IPS DF 4.7 (cell line): ENCODE measurements at regions not wholly inside any gene's neighbourhood (a gene's known extent, or its start where the extent isn't known, plus 50 kb on each side); places are given as distances from the start of the nearest gene placed in this dataset.
"Not testable (repeated sequence)": the region's sequence is repeated elsewhere in the genome, so short reads cannot be mapped to it uniquely, and the experiment has no call there.

ENCODE experiments used
- DNase-seq: peaks from one replicate; pipeline ENCODE4 v3.0.0-alpha.2; 2013; ENCODE audit warnings: low spot score; ENCODE audit errors: extremely low read depth

DNA sequence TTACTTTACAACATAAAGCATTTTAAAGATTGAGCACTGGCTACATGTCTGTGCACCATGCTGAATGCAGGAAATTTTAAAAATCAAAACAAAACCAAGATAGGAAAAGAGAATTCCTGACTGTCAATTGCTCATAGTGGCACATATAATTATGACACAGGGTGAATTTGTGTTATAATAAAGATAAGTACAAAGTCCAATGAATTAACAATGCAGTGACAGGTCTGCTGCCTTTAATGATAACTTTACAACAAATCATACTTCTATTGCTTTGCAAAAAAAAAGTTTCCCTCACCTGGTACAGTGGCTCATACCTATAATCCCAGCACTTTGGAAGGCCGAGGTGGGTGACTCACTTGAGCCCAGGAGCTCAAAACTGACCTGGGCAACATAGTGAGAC is 93.8 kb upstream of the OSBPL8 start:
- no peak for DNase-seq

DNA sequence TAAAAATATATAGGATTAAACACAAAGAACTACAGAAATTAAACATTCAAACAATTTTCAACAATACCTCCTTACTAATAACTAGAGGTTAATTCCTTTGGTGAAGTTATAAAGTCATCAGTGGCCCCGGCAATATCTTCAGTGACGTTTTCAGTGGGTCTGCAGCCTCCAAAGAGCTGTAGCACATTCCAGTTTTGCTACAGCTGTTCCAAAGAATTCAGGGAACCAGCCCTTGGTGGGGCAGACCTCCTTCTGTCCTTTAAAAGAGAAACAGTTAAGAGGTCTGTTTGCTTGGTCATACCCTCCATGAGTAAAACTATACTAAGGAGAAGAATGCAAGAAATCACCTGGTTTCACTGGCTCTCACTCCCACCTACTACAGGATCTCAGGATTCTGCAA is 99.2 kb upstream of the ZDHHC17 start:
- DNase-seq: no peak

DNA sequence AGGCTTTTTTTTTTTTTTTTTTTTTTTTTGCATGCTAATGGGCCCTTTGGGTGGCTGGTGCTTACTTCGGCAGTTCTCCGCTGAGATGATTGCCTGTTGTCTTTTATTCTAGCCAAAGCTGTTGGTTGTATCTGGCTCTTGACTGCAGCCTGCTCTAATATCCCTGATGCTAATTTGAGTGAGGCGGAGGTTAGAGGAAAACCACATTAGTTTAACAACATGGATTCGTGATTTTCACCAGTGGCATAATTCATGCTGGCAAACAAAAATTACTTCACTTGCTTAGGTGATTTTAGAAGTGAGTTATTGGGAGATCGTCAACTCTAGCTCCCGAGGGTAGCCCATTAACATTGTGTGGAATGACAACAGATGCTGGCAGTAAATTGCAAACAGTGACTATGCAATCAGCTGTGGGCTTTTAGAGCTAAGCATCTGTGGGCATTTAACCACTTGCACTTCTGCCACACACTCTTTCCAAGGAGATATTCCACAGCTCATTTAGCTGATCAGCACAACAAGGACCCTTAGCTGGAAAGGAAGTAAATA is 97.6 kb upstream of the ZDHHC17 start:
- no peak for DNase-seq

DNA sequence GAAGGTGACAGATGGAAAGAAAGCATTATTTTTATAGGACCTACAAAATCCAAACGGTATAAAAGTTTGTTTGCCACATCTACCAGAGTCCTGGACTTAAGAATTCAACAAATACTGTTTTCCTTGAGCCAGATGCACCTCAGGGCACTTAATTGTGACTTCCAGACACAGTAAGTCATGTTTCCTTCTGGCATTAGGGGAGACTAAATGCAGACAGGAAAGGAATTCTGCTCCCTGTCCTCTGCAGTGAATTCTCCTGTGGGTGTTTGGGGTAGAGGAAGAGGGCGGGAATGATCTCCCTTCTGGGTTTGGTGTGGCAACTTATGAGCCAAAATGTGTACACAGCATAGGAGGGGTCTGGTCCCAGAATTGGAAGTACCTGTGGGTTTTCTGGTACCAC is 93.9 kb upstream of the ZDHHC17 start:
- no peak for DNase-seq

DNA sequence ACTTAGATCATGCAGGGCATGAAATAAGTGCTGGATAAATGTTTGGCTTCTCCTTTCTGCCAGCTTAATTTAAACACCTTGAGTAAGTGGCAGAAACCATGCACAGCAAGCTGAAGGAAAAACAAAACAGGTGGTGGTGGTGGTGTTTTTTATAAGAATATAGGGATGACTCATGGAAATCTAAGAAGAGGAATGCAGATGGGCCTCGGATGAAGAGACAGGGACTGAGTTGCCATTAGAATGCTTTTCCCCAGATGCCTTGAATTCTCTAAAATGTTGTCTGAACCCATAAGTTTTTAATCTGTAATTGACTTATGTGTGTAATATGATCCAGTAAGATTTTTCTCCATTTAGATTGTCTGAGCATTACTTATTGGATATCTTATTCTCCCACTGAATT is 93.1 kb upstream of the ZDHHC17 start:
- no peak for DNase-seq

DNA sequence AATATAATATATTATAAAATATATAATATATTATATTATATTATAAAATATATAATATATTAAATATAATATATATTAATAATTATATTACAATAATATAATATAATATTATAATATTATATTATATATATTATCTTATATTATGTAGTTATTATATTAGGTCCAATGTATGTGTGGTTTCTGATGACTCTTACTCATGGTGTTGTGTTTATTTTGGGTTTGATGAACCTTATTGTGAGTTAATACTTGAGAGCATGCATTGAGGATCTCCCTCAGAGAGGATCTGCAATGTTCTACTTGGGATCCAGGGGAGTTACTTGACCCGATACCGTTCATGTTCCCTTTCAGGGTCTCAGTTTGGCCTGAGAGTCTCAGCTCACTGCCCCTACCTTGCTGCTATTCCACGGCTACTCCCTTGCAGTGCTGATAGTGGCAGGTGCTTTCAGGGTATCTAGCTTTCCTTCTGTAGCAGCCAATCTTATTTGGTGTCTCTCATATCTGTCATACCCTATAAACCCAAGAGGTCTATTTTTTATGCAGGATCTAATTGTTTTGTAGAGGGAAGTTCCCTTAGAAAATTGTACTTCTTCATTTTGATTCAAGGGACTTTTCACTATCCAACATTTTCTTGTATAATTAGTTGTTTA is 89.1 kb upstream of the ZDHHC17 start:
- no peak for DNase-seq

DNA sequence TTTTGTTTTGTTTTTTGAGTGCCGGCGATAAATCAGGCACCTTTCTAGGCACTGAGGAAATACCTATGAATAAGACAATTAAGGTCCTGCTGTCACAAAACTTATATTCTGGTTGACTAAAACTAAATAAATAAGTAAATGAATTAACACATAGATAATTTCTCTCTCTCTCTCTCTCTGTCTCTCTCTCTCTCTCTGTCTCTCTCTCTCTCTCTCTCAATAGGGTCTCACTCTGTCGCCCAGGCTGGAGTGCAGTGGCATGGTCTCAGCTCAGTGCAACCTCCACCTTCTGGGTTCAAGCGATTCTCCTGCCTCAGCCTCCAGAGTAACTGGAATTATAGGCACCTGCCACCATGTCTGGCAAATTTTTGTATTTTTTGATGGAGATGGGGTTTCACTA is 87.7 kb upstream of the ZDHHC17 start:
- not testable (repeated sequence) for DNase-seq

DNA sequence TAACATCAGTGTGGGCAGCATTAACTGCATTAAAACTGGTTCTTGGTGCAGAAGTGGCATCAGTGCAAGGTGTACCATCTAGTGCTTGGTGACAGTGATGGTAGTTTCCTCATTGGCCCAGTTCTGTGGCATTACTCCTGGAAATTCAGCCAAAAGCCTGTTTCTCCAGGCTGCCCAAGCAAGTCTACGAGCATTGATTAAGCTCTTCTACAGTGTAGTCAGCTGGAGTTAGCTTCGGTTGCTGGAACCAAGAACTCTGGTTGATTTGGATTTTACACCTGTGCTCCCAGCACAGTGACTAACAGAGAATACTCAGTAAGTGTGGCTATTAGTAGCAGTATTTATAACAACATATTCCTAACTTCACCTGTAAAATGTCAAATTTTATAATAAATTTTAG is 84.9 kb upstream of the ZDHHC17 start:
- no peak for DNase-seq

DNA sequence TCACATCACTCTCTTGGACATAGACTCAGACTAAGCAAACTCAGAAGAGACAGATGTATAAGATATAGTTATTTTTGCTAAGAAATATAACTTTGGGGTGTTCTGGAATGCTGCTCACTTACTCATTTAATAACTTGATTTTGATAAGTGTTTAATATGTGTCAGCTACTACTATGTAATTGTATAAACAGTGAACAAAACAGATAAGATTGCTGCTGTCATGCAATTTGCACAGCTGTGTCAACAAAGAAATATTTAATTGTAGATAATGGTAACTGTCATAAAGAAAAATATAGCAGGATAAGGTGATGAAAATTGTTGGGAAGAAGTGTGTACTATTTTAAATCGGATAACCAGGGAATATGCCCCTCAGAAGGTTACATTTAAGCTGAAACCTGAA is 84.1 kb upstream of the ZDHHC17 start:
- DNase-seq: no peak

DNA sequence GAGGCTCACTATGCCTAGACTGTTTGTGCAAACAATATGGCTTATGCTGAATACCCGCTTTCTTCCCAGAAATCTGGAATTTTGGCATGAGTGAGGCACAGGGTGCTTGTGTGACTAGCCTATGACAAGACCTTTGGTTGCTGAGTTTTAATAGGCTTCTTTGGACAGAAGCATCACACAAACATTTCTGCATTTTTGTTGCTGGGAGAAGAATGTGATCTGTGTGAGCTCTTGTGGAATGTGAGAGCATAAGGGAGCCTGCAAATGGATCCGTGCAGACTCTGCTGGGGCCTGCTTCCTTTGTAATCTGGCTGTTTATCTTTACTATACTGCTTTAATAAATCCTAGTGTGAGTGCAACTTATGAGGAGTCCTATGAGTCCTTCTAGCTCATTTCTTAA is 83.0 kb upstream of the ZDHHC17 start:
- DNase-seq: no peak

DNA sequence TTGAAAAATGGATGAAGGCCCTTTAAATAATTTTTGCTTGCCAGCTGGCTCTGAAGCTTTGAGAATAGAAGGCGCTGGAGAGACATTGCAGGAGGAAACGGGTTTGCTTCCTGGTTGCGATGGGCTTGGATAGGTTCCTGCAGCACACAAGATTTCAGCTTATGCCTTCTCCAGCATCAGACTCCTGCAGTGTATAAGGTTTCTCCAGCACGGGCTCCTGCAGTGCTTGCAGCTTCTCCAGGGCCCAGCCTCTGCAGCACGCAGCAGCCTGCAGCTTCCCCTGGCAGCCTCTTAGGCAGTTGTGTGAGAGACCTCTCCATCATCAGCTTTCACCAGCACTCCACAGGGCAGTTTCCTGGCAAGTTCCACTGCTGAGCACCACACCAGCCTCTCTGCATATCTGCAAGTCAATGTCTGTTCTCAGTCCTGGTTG is 78.7 kb upstream of the ZDHHC17 start:
- no peak for DNase-seq

DNA sequence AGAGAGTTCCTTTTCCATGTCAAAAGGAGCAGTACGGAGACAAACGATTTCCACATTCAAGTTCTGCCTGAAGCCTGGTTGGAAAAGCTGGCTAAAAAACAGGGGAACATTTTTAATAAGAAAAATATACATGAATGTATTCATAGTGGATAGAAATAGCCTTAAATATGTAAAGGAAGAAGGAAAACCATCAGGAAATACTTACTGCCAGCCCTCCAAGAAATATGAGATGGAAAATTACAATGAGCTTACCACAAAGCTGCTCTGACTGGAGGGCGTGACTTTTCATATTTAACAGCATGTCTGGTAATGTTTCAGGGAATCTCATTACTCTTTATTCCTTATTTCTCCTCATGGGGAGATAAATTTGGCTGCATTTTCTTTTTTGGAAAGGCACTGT is 75.9 kb upstream of the ZDHHC17 start:
- DNase-seq: no peak

DNA sequence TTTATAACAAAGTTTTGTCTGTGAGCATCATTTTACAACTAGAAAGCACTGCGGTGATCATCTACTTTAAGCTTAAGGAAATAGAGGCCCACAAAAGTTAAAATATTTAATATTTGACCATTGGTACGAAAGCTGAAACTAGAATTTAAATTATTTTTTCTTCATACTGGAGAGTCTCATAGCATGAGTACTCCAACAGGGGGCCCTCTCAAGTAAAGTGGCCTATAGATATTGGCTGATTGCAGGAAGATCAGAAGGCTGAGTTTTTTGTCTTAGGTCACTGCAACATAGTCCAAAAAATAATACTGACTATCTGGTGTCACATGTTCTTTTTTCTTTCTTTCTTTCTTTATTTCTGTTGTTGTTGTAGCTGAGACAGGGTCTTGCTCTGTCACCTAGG is 75.3 kb upstream of the ZDHHC17 start:
- no peak for DNase-seq

DNA sequence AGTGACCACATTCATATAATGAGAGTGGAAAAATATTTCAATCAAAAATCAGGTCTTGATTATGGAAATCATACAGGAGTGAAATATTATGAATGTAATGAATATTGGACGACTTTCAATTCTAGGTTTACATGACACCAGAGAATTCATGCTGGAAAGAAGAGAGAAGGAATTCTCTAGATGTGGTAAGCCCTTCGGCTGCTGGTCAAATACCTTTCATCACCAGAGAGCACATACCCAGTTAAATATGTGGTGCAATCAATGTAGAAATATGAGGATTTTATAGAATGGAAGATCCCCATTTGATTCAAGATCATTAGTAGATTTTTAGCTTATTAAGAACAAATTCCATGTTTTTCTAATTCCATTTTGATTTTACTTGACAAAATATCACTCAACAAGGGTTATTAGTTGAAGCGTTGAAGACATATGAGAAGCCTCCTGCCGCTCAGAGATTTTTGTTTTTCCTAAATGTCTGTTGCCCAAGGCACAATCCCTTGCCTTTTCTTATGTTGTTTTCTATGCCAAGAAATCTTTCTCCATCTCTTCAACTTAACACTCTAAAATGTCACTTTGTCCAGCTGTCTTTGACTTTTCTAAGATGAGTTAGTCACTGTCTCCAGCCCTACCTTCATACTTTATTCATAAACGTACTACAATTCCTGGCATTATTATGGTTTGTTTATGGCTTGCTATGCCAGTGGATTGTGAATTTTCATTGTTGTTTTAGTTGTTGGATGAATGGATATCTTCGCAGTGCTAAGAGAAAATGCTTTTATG is 72.8 kb upstream of the ZDHHC17 start:
- no peak for DNase-seq

DNA sequence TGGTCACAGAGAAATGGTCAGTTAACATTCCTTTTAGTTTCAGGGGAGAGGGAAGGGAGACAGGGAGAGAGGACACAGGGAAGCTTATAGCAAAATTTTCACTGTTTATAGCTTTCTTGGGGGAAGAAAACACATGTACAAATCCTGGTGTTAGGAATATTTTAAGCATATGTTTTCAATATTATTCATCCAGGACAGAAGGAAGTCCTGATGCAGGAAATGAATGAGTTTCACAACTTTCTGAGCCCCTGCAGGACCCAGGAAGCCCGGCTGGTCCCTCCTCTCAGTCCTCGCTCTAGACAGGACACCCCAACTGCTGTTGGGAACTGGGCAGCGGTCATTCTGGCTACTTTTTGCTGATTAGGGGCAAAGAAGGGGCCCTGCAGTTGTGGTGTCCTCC is 71.1 kb upstream of the ZDHHC17 start:
- no peak for DNase-seq

DNA sequence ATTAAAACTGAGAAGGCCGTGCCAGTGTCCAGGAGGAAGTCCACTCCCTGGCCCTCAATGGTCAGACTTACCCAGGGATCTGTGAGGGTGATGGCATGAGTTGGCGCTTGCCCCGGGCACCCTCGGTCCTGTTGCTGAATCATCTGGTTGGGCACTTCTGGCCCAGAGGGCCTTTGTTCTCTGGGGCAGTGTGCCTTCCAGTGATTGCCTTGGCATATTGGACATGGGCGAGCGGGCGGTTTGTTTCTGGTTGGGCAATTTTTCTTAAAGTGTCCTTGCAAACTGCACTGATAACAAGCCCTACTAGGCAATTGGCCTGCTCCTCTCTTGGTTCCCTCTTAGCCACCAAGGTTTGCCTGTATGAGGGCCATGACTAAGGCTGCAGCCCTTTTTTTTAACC is 69.5 kb upstream of the ZDHHC17 start:
- DNase-seq: no peak

DNA sequence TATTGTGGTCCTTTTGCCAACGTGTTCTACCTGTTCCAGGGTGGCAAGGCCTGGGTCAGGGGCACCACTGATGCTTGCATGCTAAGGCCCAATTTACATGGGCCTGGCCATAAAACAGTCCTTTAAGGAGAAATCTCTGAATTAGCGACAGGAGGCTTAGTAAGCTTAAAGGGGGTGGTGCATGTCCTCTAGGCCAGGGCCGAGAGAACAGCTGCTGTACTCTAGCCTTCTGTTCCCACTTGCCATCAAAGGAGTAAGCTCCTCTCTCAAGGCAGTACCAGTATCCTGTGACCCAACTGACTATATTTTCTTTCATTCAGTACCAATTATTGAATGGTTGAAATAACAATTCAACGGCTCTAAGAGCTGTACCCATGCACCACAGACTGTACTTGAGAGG is 67.7 kb upstream of the ZDHHC17 start:
- no peak for DNase-seq

DNA sequence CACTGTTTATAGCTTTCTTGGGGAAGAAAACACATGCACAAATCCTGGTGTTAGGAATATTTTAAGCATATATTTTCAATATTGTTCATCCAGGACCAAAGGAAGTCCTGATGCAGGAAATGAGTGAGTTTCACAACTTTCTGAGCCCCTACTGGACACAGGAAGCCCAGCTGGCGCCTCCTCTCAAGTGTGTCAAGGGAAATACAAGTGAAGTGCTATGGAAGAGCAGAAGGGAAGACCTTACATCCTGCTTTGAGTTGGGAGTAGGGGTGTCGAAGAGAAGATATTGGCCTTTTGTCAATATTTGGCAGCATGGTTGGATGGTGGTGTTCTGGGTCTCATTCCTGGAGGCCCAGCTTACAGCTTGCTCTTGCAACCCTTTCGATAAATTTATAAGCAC is 66.1 kb upstream of the ZDHHC17 start:
- DNase-seq: no peak

DNA sequence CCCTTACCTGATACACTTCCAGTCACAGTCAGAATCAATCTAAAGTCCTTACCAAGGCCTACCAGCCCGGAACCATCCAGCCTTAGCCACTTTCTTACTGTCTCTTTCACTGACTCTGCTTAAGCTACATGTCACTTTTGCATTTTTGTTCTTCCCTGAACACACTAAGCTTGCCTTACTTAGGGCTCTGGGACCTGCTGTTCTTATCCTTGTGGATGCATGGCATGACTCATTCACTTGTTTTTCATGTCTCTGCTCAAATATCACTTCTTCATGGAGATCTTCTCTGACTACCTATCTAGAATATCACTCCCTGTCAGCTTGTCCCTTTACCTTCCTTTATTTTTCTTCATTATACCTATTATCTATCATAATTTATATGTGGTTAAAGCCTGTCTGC is 65.6 kb upstream of the ZDHHC17 start:
- no peak for DNase-seq

DNA sequence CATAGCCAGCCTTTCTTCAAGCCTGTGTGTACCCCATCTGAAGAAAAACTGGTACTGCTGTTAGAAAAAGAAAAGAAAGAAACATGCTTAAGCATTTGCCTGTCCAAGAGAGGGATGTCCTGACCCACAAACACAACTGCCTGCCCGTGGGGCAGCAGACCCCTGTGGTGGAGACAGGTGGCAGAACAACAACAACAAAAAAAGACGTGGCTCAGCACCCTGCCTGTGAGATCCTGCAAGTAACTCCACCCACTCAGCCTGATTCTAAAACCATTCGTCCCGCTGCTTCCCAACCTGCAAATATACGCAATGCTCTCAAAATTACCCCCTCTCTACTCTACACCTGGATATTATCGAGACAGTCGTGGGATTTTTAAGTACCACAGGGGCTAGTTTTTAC is 64.9 kb upstream of the ZDHHC17 start:
- no peak for DNase-seq

DNA sequence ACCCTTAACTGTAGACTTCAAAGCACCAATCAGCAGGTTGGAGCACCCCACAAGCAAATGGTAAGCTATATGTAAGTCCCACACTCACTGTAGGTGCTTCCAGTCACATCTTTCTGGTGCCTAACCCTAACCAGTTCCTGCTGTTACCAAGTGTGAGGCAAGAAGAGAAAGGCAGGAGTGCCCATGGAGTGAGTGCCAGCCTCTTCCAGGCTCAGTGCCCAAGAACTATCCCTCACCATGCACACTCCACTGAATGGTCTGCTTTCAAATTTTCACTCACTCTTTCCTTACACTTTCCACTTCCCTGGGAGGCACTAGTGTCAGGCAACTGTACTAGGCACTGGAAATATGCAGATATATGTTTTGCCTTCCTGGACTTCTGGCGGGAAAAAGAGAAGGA is 62.2 kb upstream of the ZDHHC17 start:
- DNase-seq: no peak

DNA sequence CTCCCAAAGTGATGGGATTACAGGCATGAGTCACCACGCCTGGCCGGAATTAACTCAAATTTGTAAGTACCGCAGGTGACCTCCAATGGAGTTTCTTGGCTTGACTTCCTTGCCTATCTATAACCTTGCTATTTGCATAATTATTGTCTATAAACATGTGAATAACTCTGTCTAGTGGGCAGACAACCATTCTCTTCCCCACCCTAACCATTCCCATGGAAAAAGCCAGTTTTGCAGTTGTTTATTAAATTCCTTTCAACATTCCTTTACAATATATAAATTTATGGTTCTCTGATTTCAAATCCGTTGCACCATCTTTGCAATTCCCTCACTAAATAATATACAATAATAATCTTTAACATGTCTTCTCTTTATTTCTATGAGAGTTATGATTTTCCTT is 61.0 kb upstream of the ZDHHC17 start:
- no peak for DNase-seq

DNA sequence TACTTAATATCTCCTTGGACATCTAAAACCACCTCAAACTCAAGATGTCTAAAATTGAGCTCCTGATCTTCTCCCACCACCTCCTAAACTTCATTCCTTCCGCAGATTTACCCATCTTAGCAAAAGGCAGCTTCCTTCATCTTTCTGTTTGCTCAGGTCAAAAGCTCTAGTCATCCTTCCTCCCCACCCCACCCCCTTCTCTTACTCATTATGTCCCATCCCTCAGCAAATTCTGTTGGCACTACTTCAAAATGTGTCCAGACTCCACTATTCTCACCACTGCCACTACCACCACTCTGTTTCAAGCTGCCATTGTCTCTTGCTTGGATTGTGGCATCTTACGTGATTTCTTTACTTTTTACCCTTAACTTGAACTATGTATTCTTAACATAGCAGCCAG is 59.2 kb upstream of the ZDHHC17 start:
- no peak for DNase-seq
